ENCODE measurements at regions not wholly inside any gene's neighbourhood (a gene's known extent, or its start where the extent isn't known, plus 50 kb on each side); places are given as distances from the start of the nearest gene placed in this dataset.

DNA sequence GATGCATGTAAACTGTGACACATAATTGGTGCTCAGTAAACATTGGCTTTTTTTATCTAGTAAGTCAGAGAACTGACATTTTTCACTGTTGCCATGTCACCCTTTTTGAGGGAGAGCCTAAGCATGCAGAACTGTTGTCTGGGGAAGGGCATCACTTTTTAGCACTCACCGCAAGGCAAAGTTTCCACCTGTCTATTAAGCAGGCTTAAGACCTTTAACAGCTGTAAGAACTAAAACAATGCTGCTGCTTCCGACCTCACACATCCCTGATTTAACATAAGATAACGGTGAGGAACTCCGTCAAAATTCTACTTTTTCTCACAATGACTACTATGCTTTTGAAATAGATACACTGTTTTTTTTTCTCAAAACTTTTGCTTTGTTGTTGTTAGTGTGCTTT, 554.8 kb downstream of the NUF2 start:
- no peak for DNase-seq (ENCODE audit: low spot score)

DNA sequence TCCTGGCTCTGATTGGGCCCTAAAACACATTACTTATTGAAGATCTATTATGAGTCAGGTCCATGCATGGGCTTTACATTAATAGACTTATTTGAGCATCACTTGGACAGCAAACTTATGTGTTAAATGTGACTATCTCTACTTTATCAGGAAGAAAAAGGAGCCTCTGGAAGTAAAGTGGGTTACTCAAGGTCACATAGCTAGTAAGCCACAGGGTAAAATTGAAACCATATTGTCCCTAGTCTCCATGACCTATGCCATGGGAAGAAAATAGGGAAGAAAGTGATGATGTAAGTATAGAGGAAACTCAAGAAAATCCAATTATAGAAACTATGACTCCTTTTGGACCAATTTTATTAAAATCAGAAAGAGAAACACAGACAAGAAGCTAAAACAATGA, 555.3 kb downstream of the NUF2 start:
- DNase-seq (ENCODE audit: low spot score) = no peak

DNA sequence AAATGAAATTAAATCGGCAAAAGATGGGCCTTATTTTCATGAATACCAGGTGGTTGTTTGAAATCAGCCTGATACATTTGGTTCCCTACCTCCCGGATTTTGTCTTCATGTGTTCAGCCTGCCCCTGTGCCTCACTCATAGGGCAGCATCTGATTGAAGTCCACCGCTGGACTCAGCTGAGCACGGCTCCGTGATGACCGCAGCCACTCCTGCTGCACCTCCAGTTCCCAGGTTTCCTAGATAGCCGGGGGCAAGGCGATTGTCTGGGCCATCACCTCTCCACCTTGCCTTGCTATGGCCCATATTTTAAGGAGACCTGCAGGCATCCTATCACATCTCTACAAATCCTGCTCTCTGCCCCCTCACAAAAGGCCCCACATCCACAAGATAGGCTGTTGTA, 563.8 kb downstream of the NUF2 start:
- no peak for DNase-seq (ENCODE audit: low spot score)

DNA sequence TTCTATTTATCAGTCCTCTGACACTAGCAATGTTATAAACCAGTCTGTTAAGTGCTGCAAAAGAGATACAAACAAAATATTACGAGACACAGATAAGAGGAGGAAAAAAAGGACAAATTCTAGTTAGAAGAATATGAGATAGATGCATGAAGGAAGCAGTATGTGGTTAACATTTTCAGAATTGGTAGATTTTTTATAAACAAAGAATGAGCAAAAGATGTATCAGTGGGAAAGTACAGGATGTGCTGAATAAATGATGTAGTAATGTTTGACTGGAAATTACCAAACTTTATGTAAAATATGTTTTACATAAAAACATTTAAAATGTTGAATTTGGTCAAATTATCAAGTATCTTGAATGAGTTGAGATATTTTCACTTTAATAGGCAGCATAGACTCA, 574.2 kb downstream of the NUF2 start:
- DNase-seq (ENCODE audit: low spot score) = no peak

DNA sequence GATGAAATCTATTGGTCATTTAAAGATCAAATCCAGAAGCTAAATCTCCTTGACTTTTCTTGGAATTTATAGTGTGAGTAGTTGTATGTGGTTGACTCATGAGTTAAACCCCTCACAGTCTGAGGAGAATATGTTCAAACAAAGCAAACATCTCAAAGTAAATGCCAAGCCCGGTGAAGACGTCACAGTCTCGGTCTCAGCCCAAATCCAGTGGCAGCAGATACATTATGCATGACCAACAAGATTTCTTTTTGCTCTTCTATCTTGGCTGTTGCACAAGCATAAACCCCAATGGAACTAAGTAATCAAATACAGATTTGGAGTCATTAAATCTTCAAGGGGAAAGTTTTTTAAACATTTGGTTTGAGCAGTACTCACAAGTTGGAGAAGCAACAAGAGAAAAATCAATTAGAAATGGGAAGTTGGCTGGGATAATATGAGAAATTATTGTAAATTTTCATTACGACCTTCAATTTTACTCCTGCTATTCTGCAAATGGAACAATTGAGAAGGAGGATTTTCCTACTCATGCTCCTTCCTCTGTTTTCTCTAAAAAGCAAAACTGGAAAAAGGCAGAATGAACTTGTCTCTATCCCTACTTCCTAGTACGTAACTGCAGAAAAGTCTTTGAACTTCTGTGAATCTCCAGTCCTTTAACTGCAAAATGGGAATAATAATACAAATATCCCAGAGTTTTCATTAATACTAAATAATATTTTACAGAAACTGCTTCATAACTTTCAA, 575.8 kb downstream of the NUF2 start:
- no peak for DNase-seq (ENCODE audit: low spot score)

DNA sequence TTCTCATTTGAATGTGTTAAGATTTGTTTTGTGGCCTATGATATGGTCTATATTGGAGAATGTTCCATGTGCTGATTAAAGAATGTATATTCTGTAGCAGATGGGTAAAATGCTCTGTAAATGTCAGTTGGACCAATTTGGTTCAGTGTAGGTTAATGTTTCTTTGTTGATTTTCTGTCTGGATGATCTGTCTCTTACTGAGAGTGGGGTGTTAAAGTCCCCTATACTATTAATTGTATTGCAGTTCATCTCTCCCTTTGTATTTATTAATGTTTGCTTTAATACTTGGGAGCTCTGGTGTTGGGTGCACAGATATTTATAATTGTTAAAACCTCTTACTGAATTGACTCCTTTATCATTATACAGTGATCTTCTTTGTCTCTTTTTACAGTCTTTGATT, 584.5 kb downstream of the NUF2 start:
- DNase-seq (ENCODE audit: low spot score) = no peak

DNA sequence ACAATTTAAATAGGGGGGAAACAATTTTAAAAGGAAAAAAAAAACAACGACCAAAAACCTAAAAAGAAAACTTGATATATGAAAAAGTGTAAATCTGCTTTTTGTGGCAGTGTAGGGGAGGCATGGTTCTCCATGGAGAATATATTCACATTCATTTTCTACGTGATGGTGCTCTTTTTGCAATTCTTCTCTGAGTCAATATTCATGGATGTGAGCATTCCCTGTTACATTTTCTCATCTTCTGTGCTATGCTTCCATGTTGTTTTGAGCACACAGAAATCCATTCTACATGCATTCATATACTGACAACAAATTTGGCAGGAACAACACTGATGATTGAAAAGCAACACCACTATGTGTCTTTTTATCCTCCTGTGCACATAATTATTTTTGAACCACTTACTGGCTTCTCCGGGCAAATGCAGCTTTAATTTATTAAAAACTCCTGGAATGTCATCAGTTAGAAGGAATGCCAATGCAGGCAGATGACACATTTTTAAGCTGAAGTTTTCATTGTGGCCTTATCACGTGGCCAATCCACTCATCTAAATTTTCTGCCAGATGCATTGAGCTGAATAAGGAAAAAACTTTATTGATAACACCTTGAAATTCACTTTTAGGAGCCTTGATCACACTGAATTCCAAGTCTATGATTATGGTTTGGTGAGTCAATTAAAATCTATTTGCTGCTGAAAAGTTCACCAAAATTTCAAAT, 590.6 kb downstream of the NUF2 start:
- no peak for DNase-seq (ENCODE audit: low spot score)

DNA sequence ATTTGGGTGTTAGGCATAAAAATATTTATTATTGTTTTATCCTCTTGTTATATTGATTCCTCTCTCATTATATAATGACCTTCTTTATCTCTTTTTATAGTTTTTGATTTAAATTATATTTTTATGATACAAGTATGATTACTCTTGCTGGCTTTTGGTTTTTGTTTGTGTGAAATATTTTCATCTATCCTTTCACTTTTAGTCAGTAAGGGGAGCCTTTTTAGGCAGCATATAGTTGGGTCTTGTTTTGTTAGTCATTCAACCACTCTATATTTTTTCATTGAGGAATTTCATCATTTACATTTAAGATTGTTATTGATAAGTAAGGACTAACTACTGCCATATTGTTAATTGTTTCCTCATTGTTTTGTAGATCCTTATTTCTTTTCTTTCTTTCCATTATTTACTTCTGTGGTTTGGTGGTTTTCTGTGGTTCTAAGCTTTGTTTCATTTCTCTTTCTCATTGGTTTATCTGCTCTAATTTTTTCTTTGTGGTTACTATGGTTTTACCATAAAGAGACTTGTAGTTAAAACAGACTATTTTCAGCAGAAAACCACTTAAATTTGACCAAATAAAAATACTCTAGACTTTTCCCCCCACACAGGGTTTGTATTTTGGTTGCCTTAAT, 593.1 kb downstream of the NUF2 start:
- no peak for DNase-seq (ENCODE audit: low spot score)

DNA sequence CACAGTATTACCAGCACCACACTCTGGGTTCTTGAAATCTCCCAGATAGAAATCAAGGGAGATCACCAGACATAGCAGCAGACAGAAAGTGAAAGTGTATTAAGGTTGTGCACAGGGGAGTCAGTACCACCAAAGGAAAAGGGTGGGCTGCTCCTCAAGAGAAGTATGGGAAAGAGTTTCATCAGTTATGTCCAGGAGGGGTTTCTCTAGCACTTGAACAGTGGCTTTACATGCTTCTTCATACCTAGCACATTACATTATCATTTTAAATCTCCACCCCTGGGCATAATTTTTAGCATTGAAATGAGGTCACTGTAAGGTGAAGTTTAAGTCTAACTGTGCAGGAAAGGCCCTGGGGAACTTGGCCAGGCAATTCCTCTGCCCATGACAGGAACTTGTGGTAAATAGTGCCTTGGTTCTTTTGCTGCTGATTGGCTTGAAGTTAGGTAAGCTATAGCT, 601.0 kb downstream of the NUF2 start:
- no peak for DNase-seq (ENCODE audit: low spot score)

DNA sequence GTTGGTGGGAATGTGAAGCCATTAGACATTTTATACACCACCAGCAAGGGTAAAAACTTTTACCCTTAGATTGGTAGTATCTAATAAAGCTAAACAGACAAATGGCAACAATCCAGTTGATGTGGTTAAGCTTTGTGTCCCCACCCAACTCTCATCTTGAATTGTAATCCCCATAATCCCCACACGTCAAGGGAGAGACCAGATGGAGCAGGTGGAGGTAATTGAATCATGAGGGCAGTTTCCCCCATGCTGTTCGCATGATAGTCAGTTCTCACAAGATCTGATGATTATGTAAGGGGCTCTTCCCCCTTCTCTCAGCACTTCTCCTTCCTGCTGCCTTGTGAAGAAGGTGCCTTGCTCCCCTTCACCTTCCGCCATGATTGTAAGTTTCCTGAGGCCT, 602.3 kb downstream of the NUF2 start:
- no peak for DNase-seq (ENCODE audit: low spot score)

DNA sequence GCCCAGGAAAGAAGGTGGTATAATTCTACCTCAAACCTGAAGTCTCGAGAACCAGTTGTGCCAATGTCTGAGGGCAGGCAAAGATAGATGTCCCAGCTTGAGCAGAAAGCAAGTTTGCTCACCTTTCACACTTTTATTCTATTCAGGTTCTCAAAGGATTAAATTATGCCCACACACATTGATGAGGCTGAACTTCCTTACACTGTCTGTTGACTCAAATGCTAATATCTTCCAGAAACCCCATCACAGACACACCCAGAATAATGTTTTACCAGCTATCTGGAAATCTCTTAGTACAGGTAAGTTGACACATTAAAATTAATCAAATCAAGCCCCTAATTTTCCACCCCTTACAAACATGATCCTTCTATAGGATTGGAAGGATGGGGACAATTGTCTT, 605.7 kb downstream of the NUF2 start:
- no peak for DNase-seq (ENCODE audit: low spot score)

DNA sequence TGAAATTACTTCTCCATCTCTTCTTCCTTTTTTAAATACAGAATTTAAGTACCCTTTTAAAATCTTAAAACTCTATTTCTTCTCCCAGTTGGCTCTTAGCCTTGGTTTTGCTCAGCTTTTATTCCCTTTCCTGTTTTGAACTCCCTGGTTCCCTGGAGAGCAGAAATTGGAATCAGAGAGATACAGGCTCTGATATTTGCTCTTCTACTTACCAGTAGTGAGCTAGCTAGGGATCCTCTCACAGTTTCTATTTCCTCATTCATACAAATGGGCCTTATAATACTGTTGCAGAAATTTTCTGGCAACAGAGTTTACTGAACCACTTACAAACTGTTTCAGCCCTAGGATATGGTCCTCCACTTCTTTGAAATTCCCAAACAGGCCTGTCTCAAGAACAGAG, 606.3 kb downstream of the NUF2 start:
- DNase-seq (ENCODE audit: low spot score) = no peak

DNA sequence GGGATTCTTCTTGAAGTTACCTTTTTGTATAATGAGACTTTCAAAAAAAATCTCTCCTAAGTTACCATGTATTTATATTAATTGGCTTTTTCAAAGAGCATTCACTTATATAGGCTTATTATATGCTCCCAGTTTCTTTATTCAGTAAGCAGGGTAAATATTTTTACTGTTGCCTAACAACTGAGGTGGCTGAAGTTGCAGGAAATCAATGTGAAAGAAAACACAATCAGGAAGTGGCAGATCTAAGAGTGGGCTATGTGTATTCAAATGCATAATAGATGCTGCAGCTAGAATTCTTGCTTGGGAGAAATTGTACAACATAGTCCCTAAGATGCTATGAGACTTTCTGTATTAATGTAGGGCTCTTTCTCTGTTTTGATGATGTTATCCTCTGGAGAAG, 606.9 kb downstream of the NUF2 start:
- DNase-seq (ENCODE audit: low spot score) = no peak

DNA sequence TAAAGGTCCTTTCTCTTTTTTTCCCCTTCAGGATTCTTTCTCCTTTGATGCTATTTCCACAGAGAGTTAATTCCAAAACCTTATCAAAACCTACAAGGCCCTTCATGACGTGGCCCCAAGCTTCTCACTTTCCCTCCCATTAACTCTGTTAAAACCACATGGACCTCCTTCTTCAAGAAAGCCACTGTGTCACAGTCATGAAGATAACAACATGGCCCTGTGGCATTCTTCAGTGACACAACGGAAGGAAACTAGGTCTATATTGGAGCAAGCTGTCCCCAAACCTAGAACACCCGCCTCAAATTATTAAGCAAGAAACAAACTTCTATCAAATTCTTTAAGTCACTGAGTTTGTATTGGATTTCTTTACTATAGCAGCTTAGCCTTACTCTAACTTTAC, 611.1 kb downstream of the NUF2 start:
- DNase-seq (ENCODE audit: low spot score) = no peak

DNA sequence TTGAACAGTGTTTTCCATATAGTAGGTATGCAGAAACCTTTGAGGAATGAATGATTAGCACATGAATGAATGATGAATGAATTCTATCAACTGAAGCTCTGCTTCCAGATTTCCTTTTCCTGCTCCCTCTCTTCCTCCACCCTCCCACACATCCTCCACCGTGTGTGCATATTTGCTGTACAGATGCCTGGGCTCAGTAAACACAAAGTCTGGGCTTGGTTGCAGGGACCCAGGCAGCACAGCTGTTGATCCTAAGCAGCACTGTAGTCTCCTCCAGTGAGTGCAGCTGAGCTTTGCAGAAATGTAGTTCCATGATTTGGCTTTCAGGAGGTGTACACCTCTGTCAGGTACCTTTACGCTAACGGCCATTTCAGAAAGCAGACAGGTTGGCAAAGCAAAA, 611.7 kb downstream of the NUF2 start:
- no peak for DNase-seq (ENCODE audit: low spot score)

DNA sequence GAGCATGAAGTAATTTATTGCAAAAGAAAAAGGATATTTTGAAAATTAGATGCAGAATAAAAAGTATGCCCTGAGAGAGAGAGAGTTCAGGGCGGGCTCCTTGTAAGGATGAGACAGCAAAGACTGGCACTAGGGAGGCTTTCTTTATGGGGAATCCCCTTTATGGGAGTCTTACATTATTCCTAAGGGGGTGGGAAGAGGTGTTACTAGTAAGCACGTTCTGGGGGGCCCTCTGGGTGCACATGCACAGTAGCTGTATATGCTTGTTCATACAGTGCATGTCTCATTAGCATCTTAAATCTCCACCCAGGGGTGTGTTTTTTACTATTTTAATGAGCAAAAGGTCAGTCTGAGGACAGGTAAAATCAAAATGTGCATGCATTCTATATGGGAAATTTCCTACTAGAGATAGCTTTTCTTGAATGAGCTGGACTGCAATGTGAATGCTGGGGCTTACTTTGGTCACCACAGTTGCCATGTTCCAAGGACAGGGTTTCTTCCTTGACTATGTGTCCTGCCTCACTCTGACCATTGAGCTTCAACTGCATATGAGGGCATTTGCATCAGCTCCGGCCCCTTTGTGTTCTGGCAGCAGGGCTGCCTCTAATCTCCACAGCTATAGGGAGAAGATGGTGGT, 614.1 kb downstream of the NUF2 start:
- DNase-seq (ENCODE audit: low spot score) = no peak

DNA sequence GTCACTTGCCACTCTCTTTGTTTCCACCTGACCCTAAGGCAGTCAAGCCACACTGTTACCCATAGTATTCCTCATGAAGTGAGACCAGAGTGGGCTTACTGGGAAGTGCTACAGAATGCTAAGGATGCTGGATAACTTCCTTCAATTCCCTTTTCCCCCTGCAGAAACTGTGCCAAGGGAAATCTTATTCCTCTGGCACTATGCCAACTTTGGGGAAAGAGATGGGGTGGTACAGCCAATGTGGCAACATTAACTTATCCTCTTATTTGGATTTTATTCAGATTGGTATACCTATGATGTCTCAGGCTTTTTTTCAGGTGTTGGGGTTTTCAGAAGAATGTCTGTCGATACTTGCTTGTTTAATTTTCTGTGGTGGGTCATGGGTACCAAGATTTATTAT, 599.4 kb upstream of the PBX1 start:
- no peak for DNase-seq (ENCODE audit: low spot score)

DNA sequence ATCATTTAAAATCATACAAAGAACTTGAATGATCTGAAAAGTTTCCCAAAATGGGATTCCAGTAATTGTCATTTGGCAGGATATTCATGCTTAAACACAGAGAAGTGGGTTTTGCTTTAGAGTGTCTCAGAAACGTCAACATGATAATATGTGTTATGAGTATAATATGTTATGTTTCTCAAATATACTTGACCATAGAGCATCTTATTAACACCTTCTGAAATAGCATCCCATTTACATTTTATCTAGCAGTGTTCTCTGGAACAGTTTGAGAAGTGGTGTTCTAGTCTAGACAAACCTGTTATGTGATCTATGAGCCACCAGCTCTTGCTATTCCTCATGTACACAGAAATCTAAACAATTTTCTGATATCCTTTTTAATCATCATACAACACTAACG, 588.8 kb upstream of the PBX1 start:
- DNase-seq (ENCODE audit: low spot score) = no peak

DNA sequence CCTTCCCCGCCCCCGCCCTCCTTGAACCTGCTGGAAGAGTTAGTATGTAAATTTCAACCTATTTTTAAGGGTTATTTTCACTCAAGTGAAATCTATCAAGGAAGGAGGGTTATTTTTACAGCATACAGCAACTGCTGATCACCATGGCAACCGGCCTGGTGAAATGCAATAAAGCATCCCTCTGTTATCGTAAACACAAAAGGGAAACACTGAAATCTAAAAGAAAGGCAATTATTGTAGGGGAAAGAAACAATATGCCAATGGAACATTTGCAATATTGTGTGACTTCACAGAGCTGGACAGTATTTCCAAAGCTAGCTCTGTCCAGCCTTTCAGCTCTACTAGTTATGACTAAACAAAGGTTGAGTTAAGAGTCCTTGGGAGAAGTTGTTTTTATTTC, 588.3 kb upstream of the PBX1 start:
- no peak for DNase-seq (ENCODE audit: low spot score)

DNA sequence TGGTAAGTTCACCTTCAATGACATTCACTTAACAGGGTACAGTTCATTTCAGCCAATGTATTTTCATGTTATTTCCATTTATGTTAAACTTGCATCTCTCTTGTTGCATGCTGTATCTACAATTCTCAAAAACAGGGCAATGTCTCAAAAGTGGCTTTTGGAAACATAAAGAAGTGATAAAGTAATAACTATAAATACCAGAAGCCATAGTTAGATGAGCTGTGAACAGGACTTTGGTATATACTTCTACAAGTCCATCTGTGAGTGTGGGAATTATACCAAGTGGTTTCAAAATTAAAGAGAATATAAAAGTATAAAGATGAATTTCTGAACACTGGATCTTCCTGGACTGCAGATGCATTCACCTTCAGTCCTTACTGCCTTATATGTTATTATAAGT, 585.4 kb upstream of the PBX1 start:
- no peak for DNase-seq (ENCODE audit: low spot score)

DNA sequence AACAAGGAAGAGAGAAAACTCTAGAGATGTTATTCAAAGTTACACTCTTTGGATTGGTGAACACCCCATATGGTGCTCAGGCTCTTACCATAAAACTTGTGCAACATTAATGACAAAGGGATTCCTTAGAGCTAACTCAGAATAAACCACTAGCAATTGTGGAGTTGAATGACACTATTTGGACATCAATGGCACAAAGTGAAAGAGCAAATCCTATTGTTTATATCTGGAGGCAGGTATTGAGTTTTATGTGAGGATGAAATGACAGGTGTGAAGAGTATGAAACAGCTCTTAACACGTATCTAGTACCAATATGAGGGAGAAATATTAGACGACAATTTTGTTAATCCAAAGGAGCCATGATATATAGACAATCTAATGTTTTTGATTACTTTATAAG, 584.9 kb upstream of the PBX1 start:
- DNase-seq (ENCODE audit: low spot score) = no peak

DNA sequence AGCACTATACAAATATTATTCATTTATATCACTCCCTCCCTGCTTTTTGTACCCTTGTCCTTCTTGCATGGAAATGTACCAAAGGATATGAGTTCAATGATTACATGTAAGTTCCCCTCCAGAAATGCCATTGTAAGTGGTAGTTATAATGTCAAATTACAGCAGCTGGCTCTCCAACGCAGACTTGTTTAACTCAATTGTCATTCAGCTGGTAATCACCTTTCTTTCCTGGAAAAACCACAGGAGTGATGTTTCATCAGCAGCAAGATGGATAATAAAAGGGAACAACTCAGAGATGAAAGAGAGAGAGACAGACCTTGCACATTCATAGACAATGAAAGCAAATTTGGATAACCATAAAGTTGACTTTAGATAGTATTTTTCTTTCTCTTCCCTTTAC, 578.6 kb upstream of the PBX1 start:
- DNase-seq (ENCODE audit: low spot score) = no peak
